Astrocyte of the cerebellum (primary cell): ENCODE measurements at regions not wholly inside any gene's neighbourhood (a gene's known extent, or its start where the extent isn't known, plus 50 kb on each side); places are given as distances from the start of the nearest gene placed in this dataset.

Experiments used
- DNase-seq: peaks from one replicate; pipeline ENCODE4 v3.0.0-alpha.2; 2011; ENCODE audit warnings: low read depth
- H3K4me3 ChIP-seq: 2 replicates; pipeline ENCODE4 v1.5.1; 2011; ENCODE audit warnings: mild to moderate bottlenecking, low read depth, low read length, moderate library complexity
- in situ Hi-C: cut with HindIII; loops from 2 replicates; pipeline ENCODE4 v1.10.0; 2017; ENCODE audit warnings: low sequenced_read_pairs
- TF ChIP-seq, protein P1 (sequence below): IDR thresholded peaks from 2 replicates; pipeline ENCODE4 v1.5.1; 2012; ENCODE audit warnings: low read length, low read depth, moderate library complexity, mild to moderate bottlenecking; ENCODE audit errors: missing control alignments

DNA sequence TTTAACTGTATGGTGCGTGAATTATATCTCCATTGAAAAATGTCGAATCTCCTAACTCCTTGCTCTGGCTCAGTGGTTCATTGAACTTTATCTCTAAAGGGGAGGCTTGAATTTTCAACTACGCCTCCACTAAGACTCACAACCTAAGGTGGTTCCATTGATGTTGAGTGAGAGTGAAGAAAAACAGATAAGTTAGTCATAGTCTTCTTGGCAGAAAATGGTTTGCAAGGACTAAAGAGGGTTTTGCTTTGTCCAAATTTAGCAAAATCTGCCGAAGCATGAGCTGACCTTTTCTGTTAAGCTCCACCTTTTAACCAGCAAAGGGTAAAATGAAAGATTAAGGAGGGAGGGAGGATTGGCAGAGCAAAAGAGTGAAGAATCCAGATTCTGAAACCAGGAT lies 290.2 kb upstream of the SPTLC3 start:
- no peak for DNase-seq
- H3K4me3 ChIP-seq, result no peak overlapping the region
- in situ Hi-C loops, result no loop called here
- TF ChIP-seq, protein P1, sequence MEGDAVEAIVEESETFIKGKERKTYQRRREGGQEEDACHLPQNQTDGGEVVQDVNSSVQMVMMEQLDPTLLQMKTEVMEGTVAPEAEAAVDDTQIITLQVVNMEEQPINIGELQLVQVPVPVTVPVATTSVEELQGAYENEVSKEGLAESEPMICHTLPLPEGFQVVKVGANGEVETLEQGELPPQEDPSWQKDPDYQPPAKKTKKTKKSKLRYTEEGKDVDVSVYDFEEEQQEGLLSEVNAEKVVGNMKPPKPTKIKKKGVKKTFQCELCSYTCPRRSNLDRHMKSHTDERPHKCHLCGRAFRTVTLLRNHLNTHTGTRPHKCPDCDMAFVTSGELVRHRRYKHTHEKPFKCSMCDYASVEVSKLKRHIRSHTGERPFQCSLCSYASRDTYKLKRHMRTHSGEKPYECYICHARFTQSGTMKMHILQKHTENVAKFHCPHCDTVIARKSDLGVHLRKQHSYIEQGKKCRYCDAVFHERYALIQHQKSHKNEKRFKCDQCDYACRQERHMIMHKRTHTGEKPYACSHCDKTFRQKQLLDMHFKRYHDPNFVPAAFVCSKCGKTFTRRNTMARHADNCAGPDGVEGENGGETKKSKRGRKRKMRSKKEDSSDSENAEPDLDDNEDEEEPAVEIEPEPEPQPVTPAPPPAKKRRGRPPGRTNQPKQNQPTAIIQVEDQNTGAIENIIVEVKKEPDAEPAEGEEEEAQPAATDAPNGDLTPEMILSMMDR, result no peak

DNA sequence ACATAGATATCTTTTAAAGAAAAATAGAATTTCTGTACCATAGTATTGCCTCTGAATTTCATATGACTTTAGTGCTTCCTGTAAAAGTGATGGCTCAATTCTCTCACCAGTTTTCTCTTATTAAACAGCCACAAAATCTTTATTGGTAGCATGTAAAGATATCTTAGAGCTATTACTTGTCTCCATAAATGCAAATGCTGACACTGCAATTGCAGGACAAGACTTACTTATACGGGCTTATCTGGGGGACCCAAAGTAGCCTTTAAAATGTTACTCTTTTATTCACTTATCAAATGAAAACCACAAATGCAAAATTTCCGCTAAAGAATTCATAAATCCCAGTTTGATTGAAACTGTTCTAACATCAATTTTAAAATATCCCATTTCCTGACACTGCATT lies 287.1 kb upstream of the SPTLC3 start:
- no peak for DNase-seq
- in situ Hi-C loops, result no loop called here
- TF ChIP-seq, protein P1, result no peak
- H3K4me3 ChIP-seq, result no peak overlapping the region

DNA sequence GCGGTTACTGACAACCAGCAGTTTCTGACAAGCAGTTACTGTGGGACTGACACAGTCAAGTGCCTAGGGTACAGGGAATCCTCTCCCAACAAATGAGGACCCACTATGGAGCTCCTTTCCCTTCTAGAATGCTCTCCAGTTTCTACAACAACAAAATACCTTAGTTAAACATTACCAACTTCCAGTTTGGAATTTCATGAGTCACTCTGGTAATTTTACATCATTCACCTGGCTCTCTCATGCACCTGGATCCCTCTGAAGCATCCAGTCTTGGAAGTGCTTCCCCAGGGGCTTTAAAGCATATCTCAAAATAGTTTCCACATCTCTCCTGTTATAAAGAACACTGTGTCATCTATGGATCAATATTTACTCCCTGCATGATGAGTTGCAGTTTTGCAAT lies 286.7 kb upstream of the SPTLC3 start:
- in situ Hi-C loops, result no loop called here
- TF ChIP-seq, protein P1, result no peak
- H3K4me3 ChIP-seq, result no peak overlapping the region
- no peak for DNase-seq

DNA sequence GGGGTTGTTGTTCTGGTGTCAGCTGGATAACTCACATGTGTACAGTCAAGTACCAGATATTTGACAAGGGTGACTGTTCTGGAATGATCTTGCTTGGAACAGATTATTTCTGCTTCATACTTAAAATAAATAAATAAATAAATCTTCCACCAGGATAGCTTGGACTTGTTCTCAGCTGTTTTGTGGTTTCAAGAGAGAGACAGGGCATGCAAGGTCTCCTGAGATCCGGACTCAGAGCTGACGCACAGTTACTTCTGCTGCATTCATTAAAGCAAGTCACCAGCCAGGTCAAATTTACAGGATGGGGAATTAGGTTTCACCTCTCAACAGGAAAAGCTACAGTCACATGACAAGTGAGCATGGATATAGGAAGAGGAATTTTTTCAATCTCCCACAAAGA lies 285.0 kb upstream of the SPTLC3 start:
- H3K4me3 ChIP-seq, result no peak overlapping the region
- TF ChIP-seq, protein P1, result no peak
- DNase-seq, result no peak
- in situ Hi-C loops, result no loop called here

DNA sequence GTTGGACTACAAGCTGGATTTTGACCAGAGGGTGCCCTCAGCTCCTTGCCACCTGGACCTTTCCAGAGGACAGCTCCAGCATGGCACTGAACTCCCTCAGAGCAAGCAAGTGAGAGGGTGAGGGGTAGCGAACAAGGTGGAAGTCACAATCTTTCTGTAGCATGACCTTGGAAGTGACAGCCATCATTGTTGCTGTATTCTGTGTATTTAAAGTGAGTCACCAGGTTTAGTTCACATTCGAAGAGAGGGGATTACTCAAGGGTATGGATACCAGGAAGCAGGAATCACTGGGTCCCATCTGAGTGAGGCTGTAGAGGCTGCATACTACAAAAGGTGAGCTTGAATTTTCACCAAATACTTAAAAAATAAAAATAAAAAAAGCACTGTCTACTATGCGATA lies 280.0 kb upstream of the SPTLC3 start:
- no peak for DNase-seq
- no peak overlapping the region for H3K4me3 ChIP-seq
- in situ Hi-C loops, result no loop called here
- TF ChIP-seq, protein P1, result no peak

DNA sequence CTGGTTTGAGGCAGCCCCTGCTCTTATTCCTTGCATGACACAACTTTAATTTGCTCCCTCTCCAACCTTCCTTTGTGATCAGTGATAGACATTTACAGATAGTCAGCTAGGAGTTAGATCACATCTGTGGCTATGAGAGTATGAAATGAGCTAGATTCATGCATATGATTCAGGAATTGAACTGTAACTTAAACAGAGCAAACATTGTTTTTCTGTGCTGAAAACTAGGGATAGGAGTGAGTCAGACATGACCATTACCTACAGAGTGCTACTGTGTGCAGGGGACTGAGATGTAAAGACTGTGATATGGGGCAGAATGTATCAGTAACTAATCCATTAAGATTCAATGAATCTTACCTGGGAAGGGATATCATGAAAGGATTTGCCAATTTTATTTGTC lies 279.4 kb upstream of the SPTLC3 start:
- H3K4me3 ChIP-seq, result no peak overlapping the region
- no peak for DNase-seq
- in situ Hi-C loops, result no loop called here
- TF ChIP-seq, protein P1, result no peak

DNA sequence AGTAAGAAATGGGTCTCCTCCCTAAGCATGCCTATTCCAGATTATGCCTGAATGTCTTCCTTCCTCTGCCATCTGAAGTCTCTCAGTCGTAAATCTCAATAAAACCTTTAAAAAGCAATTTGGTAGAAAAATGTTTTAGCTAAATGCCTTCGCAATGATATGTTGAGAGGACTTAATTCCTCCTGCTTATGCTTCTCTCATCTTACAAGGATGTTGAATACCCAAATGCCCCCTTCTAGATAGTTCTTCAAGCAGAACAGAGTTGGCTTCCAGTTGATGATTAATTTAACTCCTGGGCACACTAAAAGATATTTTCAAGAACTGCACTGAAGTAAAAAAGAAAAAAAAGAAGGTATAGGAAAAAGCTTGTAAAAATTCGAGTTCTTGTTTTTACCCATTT lies 275.0 kb upstream of the SPTLC3 start:
- no peak overlapping the region for H3K4me3 ChIP-seq
- DNase-seq, result no peak
- TF ChIP-seq, protein P1, result no peak
- in situ Hi-C loops, result no loop called here
